CD14-positive monocyte (primary cell): ENCODE measurements at regions not wholly inside any gene's neighbourhood (a gene's known extent, or its start where the extent isn't known, plus 50 kb on each side); places are given as distances from the start of the nearest gene placed in this dataset.

Source experiments
- DNase-seq, 3 donors: peaks; one replicate each; pipeline ENCODE4 v3.0.0-alpha.2; 2011 to 2022
- H2AFZ ChIP-seq: 2 replicates; pipeline ENCODE4 v1.6.0; 2012; ENCODE audit warnings: mild to moderate bottlenecking, low read depth, low read length, inconsistent platforms; ENCODE audit not compliant: insufficient read depth, poor library complexity, severe bottlenecking
- H3K27ac ChIP-seq, 2 donors: 1 replicate in 1 of 2; 2 replicates in 1 of 2; pipeline ENCODE4 v1.5.1; 2012 to 2013; ENCODE audit warnings: low read length in 2 of 2, control low read depth in 1 of 2, inconsistent platforms in 1 of 2, low read depth in 1 of 2, mild to moderate bottlenecking in 1 of 2
- H3K27me3 ChIP-seq, 2 donors: one replicate each; pipeline versions ENCODE4 v1.6.0 to v1.6.1; 2011 to 2013; ENCODE audit warnings: low read length in 2 of 2; ENCODE audit not compliant: control insufficient read depth in 2 of 2, insufficient read depth in 2 of 2
- H3K36me3 ChIP-seq, 2 donors: replicated peaks in 1 of 2; 1 replicate in 1 of 2; 2 replicates in 1 of 2; pipeline versions ENCODE4 v1.5.1 to v1.6.1; 2012 to 2013; ENCODE audit warnings: low read length in 2 of 2, control low read depth in 1 of 2, inconsistent platforms in 1 of 2, mild to moderate bottlenecking in 1 of 2; ENCODE audit not compliant: insufficient read depth in 2 of 2, control insufficient read depth in 1 of 2
- H3K4me1 ChIP-seq, 2 donors: 1 replicate in 1 of 2; 2 replicates in 1 of 2; pipeline versions ENCODE4 v1.5.1 to v1.6.1; 2012 to 2013; ENCODE audit warnings: low read length in 2 of 2, control low read depth in 1 of 2, inconsistent platforms in 1 of 2, mild to moderate bottlenecking in 1 of 2, moderate library complexity in 1 of 2; ENCODE audit not compliant: insufficient read depth in 2 of 2, control insufficient read depth in 1 of 2
- H3K4me2 ChIP-seq: replicated peaks from 2 replicates; pipeline ENCODE3; 2012; ENCODE audit warnings: low read length, moderate library complexity, mild to moderate bottlenecking; ENCODE audit not compliant: poor library complexity, severe bottlenecking; ENCODE audit errors: extremely low read depth
- H3K4me3 ChIP-seq, 3 experiments: fragments of 200-600 bp in 1 of 3; sonication (generic) in 1 of 3; replicated peaks in 1 of 3; 1 replicate in 2 of 3; 2 replicates in 1 of 3; pipeline ENCODE4 v1.5.1; 2011 to 2013; ENCODE audit warnings: low read length in 3 of 3, mild to moderate bottlenecking in 3 of 3, control low read depth in 2 of 3, low read depth in 2 of 3, inconsistent platforms in 1 of 3, moderate library complexity in 1 of 3
- H3K79me2 ChIP-seq: 2 replicates; pipeline ENCODE4 v1.6.0; 2012; ENCODE audit warnings: mild to moderate bottlenecking, control low read depth, inconsistent platforms, low read length, moderate library complexity; ENCODE audit not compliant: insufficient read depth
- H3K9ac ChIP-seq: 2 replicates; pipeline ENCODE4 v1.6.0; 2017; ENCODE audit warnings: low read length, mild to moderate bottlenecking; ENCODE audit not compliant: insufficient read depth, poor library complexity, severe bottlenecking
- H3K9me3 ChIP-seq, 2 donors: replicated peaks in 1 of 2; 1 replicate in 1 of 2; 2 replicates in 1 of 2; pipeline versions ENCODE4 v1.5.1 to v1.6.1; 2012 to 2013; ENCODE audit warnings: low read length in 2 of 2, control low read depth in 1 of 2; ENCODE audit not compliant: control insufficient read depth in 1 of 2, insufficient read depth in 1 of 2
- H4K20me1 ChIP-seq: 2 replicates; pipeline ENCODE4 v1.6.0; 2012; ENCODE audit warnings: mild to moderate bottlenecking, low read length, control low read depth, moderate library complexity; ENCODE audit not compliant: insufficient read depth
- H3K27ac Mint-ChIP-seq, 7 donors: one replicate each; pipeline ENCODE4 v1.8.0; 2020; ENCODE audit warnings: mild to moderate bottlenecking in 7 of 7, mixed read lengths in 7 of 7, moderate library complexity in 6 of 7, inconsistent platforms in 2 of 7
- H3K27me3 Mint-ChIP-seq, 3 donors: one replicate each; pipeline ENCODE4 v1.8.0; 2021 to 2022; ENCODE audit warnings: low read depth in 3 of 3, mild to moderate bottlenecking in 3 of 3, mixed read lengths in 3 of 3, moderate library complexity in 3 of 3, inconsistent platforms in 1 of 3
- H3K36me3 Mint-ChIP-seq, 2 donors: one replicate each; pipeline ENCODE4 v1.8.0; 2020; ENCODE audit warnings: mixed read lengths in 2 of 2, inconsistent platforms in 1 of 2, mild to moderate bottlenecking in 1 of 2
- H3K4me1 Mint-ChIP-seq: one replicate; pipeline ENCODE4 v1.8.0; 2020; ENCODE audit warnings: mild to moderate bottlenecking, mixed read lengths
- H3K4me3 Mint-ChIP-seq, 2 donors: one replicate each; pipeline ENCODE4 v1.8.0; 2020; ENCODE audit warnings: mild to moderate bottlenecking in 2 of 2, mixed read lengths in 2 of 2, moderate library complexity in 1 of 2
- H3K9me3 Mint-ChIP-seq, 7 donors: one replicate each; pipeline ENCODE4 v1.8.0; 2020 to 2022; ENCODE audit warnings: mixed read lengths in 7 of 7, mild to moderate bottlenecking in 6 of 7, moderate library complexity in 6 of 7, inconsistent platforms in 2 of 7
- CTCF ChIP-seq: fragments of 200-600 bp; IDR thresholded peaks from one replicate; pipeline ENCODE4 v1.8.0; 2022; ENCODE audit warnings: antibody characterized with exemption, mild to moderate bottlenecking
- WGBS: methylation state at CpG from one replicate; pipeline ENCODE4 v1.1.5; 2013; ENCODE audit warnings: missing lambda C conversion rate; ENCODE audit not compliant: insufficient coverage; 5-methylcytosine and 5-hydroxymethylcytosine counted together
- intact Hi-C, 2 donors: fragments of 100-400 bp; cut with micrococcal nuclease; formaldehyde crosslinking; loops; one replicate each; pipeline versions ENCODE4 v1.15.0 to v1.15.1; 2023

GRCh38 chr15:66876421-66876730 lies 174.3 kb downstream of the SMAD6 start:
- TF ChIP-seq CTCF: no peak
- 85% methylated on average over 4 of the region's 5 CpGs for WGBS
- Mint-ChIP-seq H3K4me3 (no peak overlapping the region), H3K9me3 (no peaks in the 10 kb centered on the region), H3K27ac (no peak overlapping the region), H3K4me1 (no peaks in the 10 kb centered on the region), H3K27me3 (peaks cover 4 to 10% (median 8%) of the 10 kb centered on the region in 3 donors), H3K36me3 (no peaks in the 10 kb centered on the region)
- Histone ChIP-seq H3K4me2 (no peak overlapping the region), H3K9ac (no peak overlapping the region), H3K27me3 (no peaks in the 10 kb centered on the region), H3K27ac (no peak overlapping the region), H3K4me3 (no peak overlapping the region), H3K4me1 (no peaks in the 10 kb centered on the region), H3K36me3 (no peaks in the 10 kb centered on the region), H3K9me3 (no peaks in the 10 kb centered on the region), H2AFZ (no peak overlapping the region), H4K20me1 (no peaks in the 10 kb centered on the region), H3K79me2 (no peaks in the 10 kb centered on the region)
- intact Hi-C loops: no loop called here
- DNase-seq: no peak

GRCh38 chr15:66876731-66877476 lies 174.9 kb downstream of the SMAD6 start:
- Mint-ChIP-seq H3K27ac (no peak overlapping the region), H3K36me3 (no peaks in the 10 kb centered on the region), H3K4me3 (no peak overlapping the region), H3K27me3 (peaks cover 5 to 10% (median 8%) of the 10 kb centered on the region in 3 donors), H3K4me1 (no peaks in the 10 kb centered on the region), H3K9me3 (no peaks in the 10 kb centered on the region)
- no peak overlapping the region for H2AFZ ChIP-seq
- DNase-seq: no peak
- no peaks in the 10 kb centered on the region for H4K20me1 ChIP-seq
- TF ChIP-seq CTCF: no peak
- 92% methylated on average over 8 of the region's 20 CpGs for WGBS
- no peaks in the 10 kb centered on the region for H3K36me3 ChIP-seq
- H3K4me3 ChIP-seq: no peak overlapping the region
- H3K27ac ChIP-seq: no peak overlapping the region
- intact Hi-C loops: no loop called here
- H3K4me1 ChIP-seq: no peaks in the 10 kb centered on the region
- no peaks in the 10 kb centered on the region for H3K9me3 ChIP-seq
- H3K79me2 ChIP-seq: no peaks in the 10 kb centered on the region
- no peaks in the 10 kb centered on the region for H3K27me3 ChIP-seq
- H3K4me2 ChIP-seq: no peak overlapping the region
- H3K9ac ChIP-seq: no peak overlapping the region
